IMR-90 (cell line): ENCODE measurements at regions not wholly inside any gene's neighbourhood (a gene's known extent, or its start where the extent isn't known, plus 50 kb on each side); places are given as distances from the start of the nearest gene placed in this dataset.

Source experiments
- ATAC-seq: fragments of 200-7000 bp; cut with Tn5 transposase; 2 replicates; pipeline ENCODE4 v1.9.1; 2020; ENCODE audit warnings: low read depth, mild to moderate bottlenecking, moderate library complexity
- BruUV-seq: library from RNA; stranded (reverse); fragments of 400-500 nt; replicated peaks from 2 replicates; lab custom pipeline; 2021; lab: Mats Ljungman, UMichigan
- CTCF ChIA-PET: fragments of 300-600 bp; formaldehyde crosslinking; extraction: SDS; loops from one replicate; lab custom pipeline; 2021; ENCODE audit warnings: antibody characterized with exemption; lab: Yijun Ruan, JAX
- POLR2A ChIA-PET: fragments of 300-600 bp; sonication (Branson Sonifier 250); formaldehyde crosslinking; loops from one replicate; lab custom pipeline; 2022; ENCODE audit warnings: antibody characterized with exemption; ENCODE audit not compliant: unreplicated experiment; lab: Charles Lee
- DNase-seq: peaks from one replicate; pipeline ENCODE4 v3.0.0; 2013
- H2AFZ ChIP-seq: replicated peaks from 2 replicates; pipeline ENCODE3; 2013; ENCODE audit warnings: low read length, mild to moderate bottlenecking; ENCODE audit not compliant: poor library complexity
- H2AK5ac ChIP-seq: 2 replicates; pipeline ENCODE4 v1.6.1; 2013; ENCODE audit warnings: low read depth, low read length, inconsistent platforms
- H2AK9ac ChIP-seq: replicated peaks from 2 replicates; pipeline ENCODE3; 2013; ENCODE audit warnings: mild to moderate bottlenecking, low read depth, low read length, moderate library complexity; ENCODE audit not compliant: poor library complexity
- H2BK120ac ChIP-seq: 2 replicates; pipeline ENCODE4 v1.6.1; 2013; ENCODE audit warnings: low read depth, low read length, inconsistent platforms
- H2BK15ac ChIP-seq: 3 replicates; pipeline ENCODE4 v1.6.1; 2013; ENCODE audit warnings: low read depth, low read length, inconsistent platforms
- H2BK20ac ChIP-seq: 2 replicates; pipeline ENCODE4 v1.6.1; 2013; ENCODE audit warnings: low read depth, mild to moderate bottlenecking, inconsistent platforms, low read length, moderate library complexity
- H2BK5ac ChIP-seq: 2 replicates; pipeline ENCODE4 v1.6.1; 2013; ENCODE audit warnings: mild to moderate bottlenecking, low read depth, low read length, inconsistent platforms; ENCODE audit not compliant: poor library complexity, severe bottlenecking
- H3K14ac ChIP-seq: replicated peaks from 2 replicates; pipeline ENCODE4 v1.6.1; 2013; ENCODE audit warnings: low read depth, low read length, inconsistent platforms
- H3K18ac ChIP-seq: 2 replicates; pipeline ENCODE4 v1.6.1; 2013; ENCODE audit warnings: low read depth, low read length, control low read depth
- H3K23ac ChIP-seq: 2 replicates; pipeline ENCODE4 v1.6.1; 2013; ENCODE audit warnings: low read depth, low read length, inconsistent platforms
- H3K27ac ChIP-seq: 2 replicates; pipeline ENCODE4 v1.5.1; 2013; ENCODE audit warnings: mild to moderate bottlenecking, control low read depth, low read length; ENCODE audit not compliant: insufficient read depth
- H3K27me3 ChIP-seq: 2 replicates; pipeline ENCODE4 v1.6.1; 2013; ENCODE audit warnings: low read length; ENCODE audit not compliant: control insufficient read depth, insufficient read depth
- H3K36me3 ChIP-seq: 2 replicates; pipeline ENCODE4 v1.6.1; 2013; ENCODE audit warnings: low read length, mixed read lengths; ENCODE audit not compliant: control insufficient read depth, insufficient read depth
- H3K4ac ChIP-seq: 2 replicates; pipeline ENCODE4 v1.6.1; 2013; ENCODE audit warnings: low read depth, low read length, inconsistent platforms
- H3K4me1 ChIP-seq: 2 replicates; pipeline ENCODE4 v1.6.1; 2013; ENCODE audit warnings: low read length, mixed read lengths; ENCODE audit not compliant: control insufficient read depth, insufficient read depth
- H3K4me2 ChIP-seq: 2 replicates; pipeline ENCODE4 v1.6.1; 2013; ENCODE audit warnings: low read depth, mild to moderate bottlenecking, control low read depth, low read length, moderate library complexity
- H3K4me3 ChIP-seq: 2 replicates; pipeline ENCODE4 v1.5.1; 2013; ENCODE audit warnings: low read depth, mild to moderate bottlenecking, control low read depth, low read length, moderate library complexity; ENCODE audit not compliant: insufficient read depth
- H3K56ac ChIP-seq: 2 replicates; pipeline ENCODE4 v1.6.1; 2013; ENCODE audit warnings: low read length, inconsistent platforms; ENCODE audit not compliant: insufficient read depth; ENCODE audit errors: extremely low read depth
- H3K79me1 ChIP-seq, 2 experiments: 2 replicates each; pipeline ENCODE4 v1.6.1; 2013; ENCODE audit warnings: low read length in 2 of 2, inconsistent platforms in 1 of 2, low read depth in 1 of 2
- H3K9ac ChIP-seq: 2 replicates; pipeline ENCODE4 v1.6.1; 2013; ENCODE audit warnings: low read depth, low read length, control low read depth
- H3K9me1 ChIP-seq: 2 replicates; pipeline ENCODE4 v1.6.1; 2013; ENCODE audit warnings: low read length, inconsistent platforms; ENCODE audit not compliant: insufficient read depth
- H3K9me3 ChIP-seq: 2 replicates; pipeline ENCODE4 v1.6.1; 2013; ENCODE audit warnings: low read length; ENCODE audit not compliant: control insufficient read depth, insufficient read depth
- H4K20me1 ChIP-seq: 2 replicates; pipeline ENCODE4 v1.6.1; 2013; ENCODE audit warnings: low read length, inconsistent platforms; ENCODE audit not compliant: insufficient read depth
- H4K5ac ChIP-seq: 2 replicates; pipeline ENCODE4 v1.6.1; 2013; ENCODE audit warnings: mild to moderate bottlenecking, low read depth, low read length, control low read depth
- H4K8ac ChIP-seq, 2 experiments: 2 replicates each; pipeline ENCODE4 v1.6.1; 2013; ENCODE audit warnings: low read depth in 2 of 2, low read length in 2 of 2, control low read depth in 1 of 2, inconsistent platforms in 1 of 2
- H4K91ac ChIP-seq: 2 replicates; pipeline ENCODE4 v1.6.1; 2013; ENCODE audit warnings: low read depth, low read length, inconsistent platforms; ENCODE audit not compliant: insufficient read depth
- CEBPB ChIP-seq: IDR thresholded peaks from 2 replicates; pipeline ENCODE4 v1.6.1; 2012; ENCODE audit warnings: low read depth, low read length, improper control_type of control experiment
- ELK1 ChIP-seq: fragments of 150-350 bp; IDR thresholded peaks from 2 replicates; pipeline ENCODE4 v1.6.1; 2016; ENCODE audit warnings: low read depth, mild to moderate bottlenecking, low read length, moderate library complexity, borderline replicate concordance
- FOS ChIP-seq: fragments of 150-350 bp; IDR thresholded peaks from 2 replicates; pipeline ENCODE4 v1.6.1; 2016; ENCODE audit warnings: low read depth, low read length
- NFE2L2 ChIP-seq: fragments of 150-350 bp; IDR thresholded peaks from 2 replicates; pipeline ENCODE4 v1.6.1; 2016; ENCODE audit warnings: low read depth, mild to moderate bottlenecking, low read length
- SMC3 ChIP-seq: fragments of 150-350 bp; IDR thresholded peaks from 2 replicates; pipeline ENCODE4 v1.6.1; 2016; ENCODE audit warnings: low read depth, mild to moderate bottlenecking, antibody characterized with exemption, low read length, moderate library complexity
- WGBS, 2 experiments: methylation state at CpG; one replicate each; pipeline versions ENCODE4 v1.1.5 to v1.1.7; 2013; ENCODE audit warnings: missing lambda C conversion rate in 2 of 2; ENCODE audit not compliant: insufficient read length in 1 of 2; ENCODE audit errors: extremely low coverage in 2 of 2; 5-methylcytosine and 5-hydroxymethylcytosine counted together
- dilution Hi-C: fragments of 300-500 bp; cut with HindIII; formaldehyde crosslinking; loops from one replicate; pipeline ENCODE4 v1.14.3; 2018; ENCODE audit warnings: low sequenced_read_pairs; ENCODE audit not compliant: unreplicated experiment
- in situ Hi-C: fragments of 300-500 bp; cut with MboI; formaldehyde crosslinking; loops from 3 replicates; pipeline ENCODE4 v1.14.3; 2019; ENCODE audit warnings: low sequenced_read_pairs, inconsistent platforms, mixed read lengths
- intact Hi-C: fragments of 100-400 bp; cut with micrococcal nuclease; formaldehyde crosslinking; loops from 2 replicates; pipeline ENCODE4 v1.10.0; 2022

DNA sequence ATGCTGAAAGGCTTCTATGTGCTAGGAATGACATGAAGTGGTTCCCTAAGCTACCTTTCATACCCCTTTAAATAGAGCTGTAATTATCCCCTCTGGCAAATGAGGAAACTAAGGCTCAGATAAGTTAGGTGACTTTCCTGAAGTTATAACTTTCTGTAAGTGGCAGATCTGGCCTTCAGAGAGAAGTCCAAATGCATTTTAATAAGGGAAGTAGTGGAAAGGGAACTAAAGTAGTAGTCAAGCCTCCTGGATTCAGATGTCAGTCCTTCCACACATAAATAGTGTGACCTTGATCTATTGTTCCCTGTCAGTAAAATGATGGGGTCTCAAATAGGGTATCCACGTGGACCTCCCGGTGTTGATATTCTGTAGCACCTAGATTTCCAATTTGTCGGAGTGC lies 277.7 kb downstream of the EDEM1 start:
- no TSS peak for BruUV-seq
- Histone ChIP-seq H2BK5ac (no peak overlapping the region), H3K18ac (no peak overlapping the region), H3K4me3 (no peak overlapping the region), H3K56ac (no peak overlapping the region), H2BK120ac (no peak overlapping the region), H2AK5ac (no peak overlapping the region), H2BK15ac (no peak overlapping the region), H3K14ac (no peak overlapping the region), H4K20me1 (no peaks in the 10 kb centered on the region), H2AFZ (no peak overlapping the region), H2AK9ac (no peak overlapping the region), H3K4me2 (no peak overlapping the region), H4K8ac (no peak overlapping the region), H3K27ac (no peak overlapping the region), H2BK20ac (no peak overlapping the region), H3K9me3 (peaks cover 6% of the 10 kb centered on the region), H3K9me1 (no peaks in the 10 kb centered on the region), H4K91ac (no peak overlapping the region), H3K79me1 (no peaks in the 10 kb centered on the region), H3K27me3 (no peaks in the 10 kb centered on the region), H3K4me1 (no peaks in the 10 kb centered on the region), H3K4ac (no peak overlapping the region), H3K36me3 (no peaks in the 10 kb centered on the region), H3K9ac (no peak overlapping the region), H3K23ac (no peak overlapping the region), H4K5ac (no peak overlapping the region)
- intact Hi-C loops: no loop called here
- ATAC-seq: no peak
- TF ChIP-seq CEBPB: no peak
- TF ChIP-seq NFE2L2: no peak
- TF ChIP-seq SMC3: no peak
- no peak for TF ChIP-seq FOS
- no peak for TF ChIP-seq ELK1
- no peak for DNase-seq
- in situ Hi-C loops: no loop called here
- dilution Hi-C loops: no loop called here
- no CpG with 5 or more reads among the region's 3 CpGs for WGBS, 2 experiments
- CTCF ChIA-PET: no interaction called here
- POLR2A ChIA-PET: no interaction called here
